Activated gamma-delta T cell (primary cell): ENCODE measurements at regions not wholly inside any gene's neighbourhood (a gene's known extent, or its start where the extent isn't known, plus 50 kb on each side); places are given as distances from the start of the nearest gene placed in this dataset.

Experiments used
- DNase-seq: peaks from one replicate; lab custom pipeline; 2025; lab: John Stamatoyannopoulos, UW

- no peak for DNase-seq
Observed at GRCh38 chr4:45099471-45099870, 373.1 kb upstream of the GNPDA2 start.

- no peak for DNase-seq
Observed at GRCh38 chr4:45094684-45095083, 368.3 kb upstream of the GNPDA2 start.

- DNase-seq = no peak
Observed at GRCh38 chr4:45082101-45082500, 355.7 kb upstream of the GNPDA2 start.

GRCh38 chr4:45079616-45080015 lies 353.3 kb upstream of the GNPDA2 start:
- no peak for DNase-seq

GRCh38 chr4:45078201-45078600 lies 351.8 kb upstream of the GNPDA2 start:
- no peak for DNase-seq

GRCh38 chr4:45072981-45073380 lies 346.6 kb upstream of the GNPDA2 start:
- DNase-seq = no peak

- DNase-seq = no peak
Observed at GRCh38 chr4:45064741-45065140, 338.4 kb upstream of the GNPDA2 start.

GRCh38 chr4:45063696-45064095 lies 337.3 kb upstream of the GNPDA2 start:
- DNase-seq = no peak

- DNase-seq = no peak
Observed at GRCh38 chr4:45062935-45063545, 336.7 kb upstream of the GNPDA2 start.

- DNase-seq = no peak
Observed at GRCh38 chr4:45043911-45044310, 317.6 kb upstream of the GNPDA2 start.

- DNase-seq = no peak
Observed at GRCh38 chr4:45036677-45037076, 310.3 kb upstream of the GNPDA2 start.

GRCh38 chr4:45033676-45034419 lies 307.5 kb upstream of the GNPDA2 start:
- no peak for DNase-seq

- DNase-seq = no peak
Observed at GRCh38 chr4:45030059-45030458, 303.7 kb upstream of the GNPDA2 start.

- no peak for DNase-seq
Observed at GRCh38 chr4:45007508-45007907, 281.2 kb upstream of the GNPDA2 start.

- DNase-seq = no peak
Observed at GRCh38 chr4:45006078-45006477, 279.7 kb upstream of the GNPDA2 start.

- no peak for DNase-seq
Observed at GRCh38 chr4:45004847-45005565, 278.6 kb upstream of the GNPDA2 start.

- no peak for DNase-seq
Observed at GRCh38 chr4:45004326-45004725, 278.0 kb upstream of the GNPDA2 start.

GRCh38 chr4:44996276-44996845 lies 270.0 kb upstream of the GNPDA2 start:
- DNase-seq = no peak

- DNase-seq = no peak
Observed at GRCh38 chr4:44988011-44988410, 261.7 kb upstream of the GNPDA2 start.

- DNase-seq = no peak
Observed at GRCh38 chr4:44985938-44986337, 259.6 kb upstream of the GNPDA2 start.

GRCh38 chr4:44985152-44985551 lies 258.8 kb upstream of the GNPDA2 start:
- DNase-seq = no peak

- no peak for DNase-seq
Observed at GRCh38 chr4:44984083-44984482, 257.7 kb upstream of the GNPDA2 start.

- no peak for DNase-seq
Observed at GRCh38 chr4:44983083-44983482, 256.7 kb upstream of the GNPDA2 start.
